Mammary epithelial cell (primary cell): ENCODE measurements at regions not wholly inside any gene's neighbourhood (a gene's known extent, or its start where the extent isn't known, plus 50 kb on each side); places are given as distances from the start of the nearest gene placed in this dataset.

Experiments
- CTCF ChIP-seq, 2 donors: IDR thresholded peaks in 1 of 2; conservative IDR thresholded peaks in 1 of 2; 2 replicates each; pipeline ENCODE4 v1.5.1; 2011 to 2012; ENCODE audit warnings: inconsistent platforms in 2 of 2, low read length in 2 of 2, mild to moderate bottlenecking in 2 of 2, control low read depth in 1 of 2, low read depth in 1 of 2; ENCODE audit not compliant: insufficient read depth in 1 of 2; ENCODE audit errors: extremely low read depth in 1 of 2
- EZH2 ChIP-seq: IDR thresholded peaks from 2 replicates; pipeline ENCODE4 v1.6.1; 2012; ENCODE audit warnings: low read length, inconsistent platforms, borderline replicate concordance

GRCh38 chr5:1743769-1744085, 55.9 kb downstream of the MRPL36 start:
- TF ChIP-seq CTCF (conservative IDR thresholded peaks at IDR 0.05 in 1 of 2, IDR thresholded peaks at IDR 0.05 in 1 of 2; ENCODE audit: extremely low read depth in 1 of 2, insufficient read depth in 1 of 2, low read depth in 1 of 2, low read length in 2 of 2) (no peak), EZH2 (no peak)
